Hippocampal formation (tissue), 2 donors: ENCODE measurements at regions not wholly inside any gene's neighbourhood (a gene's known extent, or its start where the extent isn't known, plus 50 kb on each side); places are given as distances from the start of the nearest gene placed in this dataset.

Experiments used
- DNase-seq, 2 donors: peaks; one replicate each; lab custom pipeline; 2025; lab: John Stamatoyannopoulos, UW

DNA sequence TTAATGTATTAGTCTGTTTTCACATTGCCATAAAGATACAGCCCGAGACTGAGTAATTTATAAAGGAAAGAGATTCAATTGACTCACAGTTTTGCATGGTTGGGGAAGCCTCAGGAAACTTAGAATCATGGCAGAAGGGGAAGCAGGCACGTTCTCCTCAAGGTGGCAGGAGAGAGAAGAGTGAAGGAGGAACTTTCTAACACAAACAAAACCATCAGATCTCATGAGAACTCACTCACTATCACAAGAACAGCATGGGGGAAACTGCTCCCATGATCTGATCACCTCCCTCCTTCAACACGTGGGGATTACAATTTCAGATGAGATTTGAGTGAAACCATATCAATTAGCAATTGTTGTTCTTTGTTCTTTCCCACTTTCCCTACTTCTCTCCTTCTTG lies 689.0 kb upstream of the SLITRK1 start:
- DNase-seq: no peak

DNA sequence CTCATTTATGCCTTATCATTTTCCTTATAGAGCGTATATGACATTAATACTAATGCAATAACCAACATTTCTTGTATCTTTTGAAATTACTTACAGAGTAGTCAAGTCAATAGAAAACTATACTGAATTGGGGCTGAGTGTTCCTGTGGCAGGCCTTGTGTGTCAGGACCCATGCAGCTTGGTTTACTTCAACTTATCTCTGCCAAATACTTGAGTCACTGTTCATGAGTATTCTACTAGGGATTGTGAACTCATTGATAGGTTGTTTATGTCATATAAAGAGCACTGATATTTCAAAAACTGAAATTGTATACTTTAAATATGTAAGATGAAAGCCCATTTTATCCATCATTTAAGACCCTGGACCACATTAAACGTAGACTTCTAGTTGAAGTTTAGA lies 688.6 kb upstream of the SLITRK1 start:
- DNase-seq: no peak

DNA sequence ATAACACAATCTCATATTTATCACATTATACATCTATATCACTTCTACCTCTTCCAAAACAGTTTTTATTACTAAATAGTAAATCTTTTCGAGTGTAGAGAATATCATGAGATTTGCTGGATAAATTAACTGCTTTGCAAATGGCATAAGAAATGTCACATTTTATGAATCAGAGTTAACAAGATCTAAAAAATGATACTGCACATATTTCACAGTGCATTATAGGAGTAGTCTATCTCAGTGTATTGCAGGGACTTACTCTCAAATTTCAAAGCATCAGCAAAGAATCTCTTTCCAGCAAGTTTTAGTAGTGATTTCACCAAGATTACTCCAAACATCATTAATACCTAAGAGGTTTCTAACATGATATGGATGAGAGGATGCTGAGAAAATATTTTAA lies 687.1 kb upstream of the SLITRK1 start:
- no peak for DNase-seq

DNA sequence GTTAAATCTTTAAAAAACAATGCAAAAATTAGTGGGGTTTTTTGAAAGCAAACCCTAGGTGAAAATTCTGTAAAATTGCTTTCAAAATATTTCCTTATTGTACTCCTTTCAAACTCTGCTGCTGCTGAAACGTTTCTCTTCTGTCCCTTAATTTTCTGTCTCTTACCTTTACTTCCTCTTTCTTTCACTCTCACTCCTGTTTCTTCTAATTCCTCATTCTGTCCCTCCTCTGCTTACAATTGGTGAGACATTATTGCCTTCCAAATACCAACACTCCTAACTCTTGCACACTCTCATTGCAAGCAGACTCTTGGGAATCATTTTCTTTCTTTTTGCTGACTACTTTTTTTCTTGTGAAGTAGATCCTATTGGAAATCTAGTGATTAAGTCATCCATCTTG lies 685.6 kb upstream of the SLITRK1 start:
- DNase-seq: no peak

DNA sequence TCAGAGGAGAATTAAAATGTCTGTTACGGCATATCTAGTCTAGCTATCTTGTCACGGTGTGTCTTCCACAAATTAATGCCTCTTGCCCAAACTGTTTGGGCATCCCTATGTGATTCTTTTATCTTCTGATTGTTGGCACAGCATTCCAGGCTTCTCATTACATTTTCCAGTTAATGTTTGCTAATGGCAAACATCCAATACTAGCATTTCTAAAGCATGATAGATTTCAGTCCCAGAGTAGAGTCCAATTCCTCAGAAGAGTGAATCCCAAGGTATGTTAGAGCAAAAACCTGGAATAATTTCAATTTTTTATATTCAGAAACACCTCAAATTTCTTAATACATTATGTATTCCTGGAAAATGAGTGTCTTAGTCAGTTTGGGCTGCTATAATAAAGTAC lies 684.5 kb upstream of the SLITRK1 start:
- no peak for DNase-seq

DNA sequence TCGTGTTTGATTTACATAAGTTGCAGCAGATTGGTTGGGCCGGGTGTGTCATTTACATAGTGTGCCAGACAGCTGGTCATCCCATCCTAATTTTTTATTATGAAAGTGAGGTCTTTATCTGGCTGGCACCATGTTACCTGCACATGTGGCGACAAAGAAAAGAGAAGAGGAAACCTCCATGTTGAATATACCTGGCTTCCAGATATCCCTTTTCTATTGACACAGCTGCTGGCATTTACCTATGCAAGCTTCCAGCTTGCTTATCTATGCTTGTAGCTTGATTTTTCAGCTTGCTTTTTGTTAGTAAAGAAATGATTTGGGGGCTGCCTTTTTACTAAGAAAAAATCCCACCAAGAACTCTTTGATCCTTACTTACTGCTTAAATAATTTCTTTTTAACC lies 681.3 kb upstream of the SLITRK1 start:
- DNase-seq: no peak

DNA sequence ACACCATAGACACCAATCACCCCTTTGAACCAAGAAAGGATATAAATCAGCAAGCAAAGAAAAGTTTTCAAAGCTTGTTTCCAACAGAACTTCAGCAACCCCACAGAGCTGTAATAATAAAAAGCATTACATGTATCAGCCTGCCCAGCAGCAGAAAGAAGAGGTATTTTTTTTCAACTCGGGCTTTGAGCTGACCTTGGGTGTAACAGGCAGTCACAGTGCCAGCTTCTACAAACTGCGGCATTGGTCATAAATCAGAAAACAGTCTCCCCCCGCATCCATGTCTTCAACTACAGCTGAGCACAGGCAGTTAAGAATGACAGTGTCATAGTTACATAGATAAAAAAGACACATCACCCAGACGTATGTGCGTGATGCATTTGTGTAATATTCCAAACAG lies 671.0 kb upstream of the SLITRK1 start:
- no peak for DNase-seq

DNA sequence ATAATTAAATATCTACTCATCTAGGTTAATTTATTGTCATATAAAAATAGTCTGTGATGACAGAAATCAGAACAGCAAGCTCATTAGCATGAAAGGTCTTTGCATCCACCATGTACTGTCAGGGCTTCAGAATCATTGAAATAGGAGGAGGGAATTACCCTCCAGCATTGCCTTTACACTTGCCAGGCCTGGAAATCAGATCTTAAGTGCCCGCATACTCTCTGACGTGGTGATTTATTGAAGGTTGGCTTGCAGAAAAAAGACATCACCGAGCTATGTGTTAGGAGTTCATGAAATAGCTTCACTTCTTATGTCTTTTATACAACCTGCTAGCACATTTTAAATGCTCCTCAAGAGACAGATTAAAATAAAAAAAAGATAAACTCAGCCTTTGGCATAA lies 661.7 kb upstream of the SLITRK1 start:
- DNase-seq: no peak

DNA sequence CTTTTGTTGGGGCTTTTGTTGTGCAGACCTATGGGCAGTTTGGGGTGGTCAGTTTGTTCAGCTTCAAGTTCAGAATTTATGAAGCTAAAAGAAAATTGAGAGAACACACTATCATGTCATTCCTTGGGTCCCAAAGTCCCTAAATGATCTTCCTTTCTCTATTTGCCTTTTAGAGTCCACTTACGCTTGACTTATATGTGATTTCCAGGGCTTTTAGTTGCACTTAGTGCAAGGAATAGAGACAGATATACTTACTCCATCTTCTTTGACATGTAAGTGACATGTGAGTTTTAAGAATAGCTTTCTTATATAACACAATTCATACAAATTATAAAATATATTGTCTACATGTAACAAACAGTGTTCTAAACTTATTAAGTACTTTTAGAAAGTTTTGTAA lies 660.1 kb upstream of the SLITRK1 start:
- DNase-seq: no peak

DNA sequence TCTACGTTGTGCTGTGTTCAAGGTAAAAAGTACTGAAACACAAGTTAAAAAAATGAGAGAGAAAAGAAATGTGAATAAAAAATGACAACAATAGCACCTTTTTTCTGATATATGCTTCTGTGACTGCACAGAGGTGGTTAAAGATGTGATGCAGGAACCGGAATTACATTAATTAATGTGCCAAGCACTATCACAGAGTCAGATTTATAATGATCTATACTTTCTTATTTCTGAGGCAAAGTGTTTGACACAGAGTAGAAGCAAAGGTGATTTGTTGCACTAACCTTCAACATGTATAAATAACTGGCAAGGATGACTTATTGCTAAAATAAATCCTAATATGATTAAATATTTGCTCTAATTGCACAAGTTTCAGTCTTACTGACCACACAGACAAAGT lies 654.6 kb upstream of the SLITRK1 start:
- no peak for DNase-seq

DNA sequence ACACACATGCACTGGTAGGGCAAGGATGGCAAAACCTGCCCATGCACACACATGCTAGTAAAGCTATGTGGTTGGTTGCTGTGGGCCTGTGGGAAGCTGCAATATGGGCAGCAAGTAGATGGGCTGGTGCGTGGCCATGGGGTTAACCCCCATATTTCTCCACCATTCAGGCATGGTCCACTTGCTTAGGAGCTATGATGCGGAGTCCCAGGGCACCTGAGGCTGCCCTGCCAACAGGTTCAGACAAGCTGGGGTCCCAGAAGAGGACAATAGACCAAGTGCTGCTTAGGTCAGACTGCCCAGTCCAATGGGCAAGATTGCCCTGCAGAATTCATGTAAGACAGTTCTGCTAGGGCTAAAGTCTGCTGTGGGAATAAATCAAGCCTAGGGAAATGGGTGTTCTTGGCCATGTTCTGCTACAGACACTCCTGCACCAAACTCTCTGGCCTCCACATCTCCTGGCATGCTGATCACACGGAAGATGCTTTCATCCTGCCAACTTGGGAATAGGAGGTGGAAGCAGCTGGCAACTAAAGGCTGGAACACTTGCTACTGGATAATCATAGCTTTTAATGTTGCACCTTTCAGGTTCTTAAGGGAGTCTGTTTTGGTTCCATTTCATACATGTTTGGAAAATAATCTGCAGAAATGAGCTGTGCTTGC lies 646.3 kb upstream of the SLITRK1 start:
- DNase-seq: peak in 1 of 2 donors; percentile 10

DNA sequence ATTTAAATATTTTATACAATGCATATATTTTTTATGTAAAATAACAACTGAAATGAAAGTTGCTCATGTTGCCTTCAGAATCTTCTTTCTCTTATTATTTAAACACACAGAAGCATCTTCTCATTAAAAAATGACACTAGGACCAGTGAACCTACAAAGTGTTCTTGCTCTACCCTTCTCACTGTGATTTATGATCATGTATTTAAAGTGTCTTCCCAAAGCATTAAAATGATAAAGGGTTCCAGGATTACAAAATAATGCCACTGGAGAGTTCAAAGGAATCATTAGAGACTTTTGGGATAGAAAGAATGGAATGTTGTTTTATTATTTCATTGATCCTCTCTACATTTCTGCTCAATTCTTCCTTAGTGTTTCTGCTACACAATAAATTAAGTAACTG lies 643.6 kb upstream of the SLITRK1 start:
- no peak for DNase-seq

DNA sequence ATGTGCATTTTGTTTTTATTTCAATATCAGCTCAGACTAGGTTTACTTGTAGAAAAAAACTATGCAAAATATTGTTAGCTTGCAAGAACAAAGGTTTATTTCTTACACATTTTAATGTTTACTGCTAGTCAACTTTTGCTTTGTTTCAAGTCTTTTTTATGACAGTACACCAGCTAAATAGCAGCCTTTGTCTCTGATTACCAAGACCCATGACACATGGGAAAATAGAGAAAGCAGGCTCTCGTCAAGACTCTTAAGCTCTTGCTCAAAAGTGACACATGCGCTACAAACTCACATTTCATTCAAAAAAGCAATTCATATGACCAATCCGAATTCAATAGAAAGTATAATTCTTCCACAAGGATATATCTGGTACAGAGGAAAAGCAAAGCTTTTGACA lies 642.3 kb upstream of the SLITRK1 start:
- no peak for DNase-seq

DNA sequence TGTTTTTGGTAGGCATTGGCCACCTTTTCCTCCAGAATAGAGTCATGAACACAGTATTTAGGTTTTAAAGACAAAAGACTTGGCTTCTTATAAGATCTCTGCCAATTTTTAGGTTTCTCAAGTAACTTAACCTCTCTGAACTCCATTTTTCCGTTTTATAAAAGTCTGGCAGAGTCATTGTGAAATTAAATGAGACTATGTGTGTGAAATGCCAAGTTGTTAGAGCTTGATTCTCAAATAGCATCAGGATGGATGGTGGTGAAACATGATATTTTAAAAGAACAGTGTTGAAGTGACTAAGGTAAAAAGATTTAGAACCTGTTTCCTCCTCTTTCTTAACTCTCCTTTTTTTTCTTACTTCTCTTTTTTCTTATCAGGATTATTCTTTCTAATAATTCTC lies 617.7 kb upstream of the SLITRK1 start:
- DNase-seq: no peak

DNA sequence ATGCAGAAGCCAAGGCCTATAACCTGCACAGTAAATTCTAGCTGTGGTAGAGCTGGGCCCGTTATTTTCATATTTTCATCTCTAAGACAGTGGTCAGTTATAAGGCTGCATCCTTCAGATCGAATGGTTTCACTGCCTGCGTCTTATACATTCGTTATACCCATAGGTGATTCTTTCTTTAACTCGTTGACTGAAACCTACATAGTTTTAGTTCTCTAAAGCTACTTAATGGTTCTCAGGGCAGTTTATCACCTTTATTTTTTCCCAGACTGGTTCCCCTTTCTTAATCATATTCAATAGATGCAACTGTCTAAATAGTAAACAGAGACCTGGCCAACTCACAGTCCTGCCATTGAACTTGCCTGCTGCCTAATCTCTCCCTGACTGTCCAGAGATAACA lies 615.3 kb upstream of the SLITRK1 start:
- DNase-seq: no peak

DNA sequence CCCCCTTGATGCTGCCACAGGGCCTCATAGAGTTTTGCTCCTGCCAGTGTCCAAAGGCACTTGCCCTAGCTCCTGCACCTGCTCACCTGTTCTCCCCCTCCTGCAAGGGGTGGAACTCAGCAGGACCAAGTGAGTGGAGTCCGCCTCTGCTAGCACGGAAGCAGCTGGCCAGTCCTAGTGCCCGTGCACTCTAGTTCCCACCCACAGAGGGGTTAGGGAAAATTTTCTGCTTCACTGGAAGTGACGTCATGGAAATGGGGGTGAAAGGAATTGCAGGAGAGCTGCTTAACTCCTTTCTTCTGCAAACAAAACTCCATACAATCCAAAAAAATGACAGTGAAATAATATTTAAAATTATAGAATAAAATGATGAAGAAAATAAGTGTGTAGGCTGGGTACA lies 609.7 kb upstream of the SLITRK1 start:
- no peak for DNase-seq

DNA sequence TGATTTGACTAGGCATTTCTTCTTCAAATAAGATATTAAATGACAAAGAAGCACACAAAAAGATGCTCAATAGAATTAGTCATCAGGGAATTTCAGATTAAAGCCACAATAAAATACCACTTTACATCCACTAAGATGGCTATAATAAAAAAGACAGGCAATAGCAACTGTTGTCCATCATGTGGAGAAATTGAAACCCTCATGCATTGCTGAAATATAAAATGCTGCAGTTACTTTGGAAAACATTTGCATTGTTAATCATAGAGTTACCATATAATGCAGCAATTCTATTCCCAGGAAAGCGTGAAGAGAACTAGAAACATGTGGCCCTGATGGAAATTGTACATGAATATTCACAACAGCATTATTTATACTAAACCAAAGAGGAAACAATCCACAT lies 605.5 kb upstream of the SLITRK1 start:
- no peak for DNase-seq

DNA sequence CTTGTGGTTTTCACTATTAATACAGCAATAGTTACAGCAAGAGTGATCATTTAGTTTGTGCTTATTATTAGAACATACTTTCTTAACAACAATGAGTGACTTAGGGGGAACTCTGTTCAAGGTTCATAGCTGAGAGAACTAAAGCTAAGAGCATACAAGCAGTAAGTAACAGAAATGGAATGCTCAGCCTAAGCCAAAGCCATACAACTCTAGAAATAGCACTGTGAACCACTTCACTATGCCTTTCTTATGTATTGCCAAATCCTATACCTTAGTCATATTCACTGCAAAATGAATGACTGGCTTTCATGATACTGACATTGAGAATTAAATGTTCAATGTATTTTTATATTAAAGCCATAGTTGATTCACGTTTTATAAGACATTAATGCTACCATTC lies 599.7 kb upstream of the SLITRK1 start:
- no peak for DNase-seq

DNA sequence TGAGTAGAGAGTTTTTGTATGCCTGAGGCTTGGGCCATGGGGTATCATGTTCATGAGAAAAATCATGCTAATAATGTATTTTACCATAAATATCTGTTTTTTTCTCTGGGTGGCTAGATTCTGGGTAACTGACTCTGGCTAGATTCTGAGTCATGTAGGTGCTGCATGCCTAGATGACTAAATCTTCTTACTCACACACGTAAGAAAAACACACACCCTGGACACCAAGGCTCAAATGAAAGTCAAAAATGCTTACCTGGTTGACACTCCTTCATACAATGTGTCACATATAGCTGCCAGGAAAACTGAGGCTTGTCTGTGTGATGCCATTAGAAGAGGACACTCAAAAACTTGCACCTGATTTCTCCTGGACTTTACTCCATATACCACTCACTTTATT lies 597.4 kb upstream of the SLITRK1 start:
- no peak for DNase-seq

DNA sequence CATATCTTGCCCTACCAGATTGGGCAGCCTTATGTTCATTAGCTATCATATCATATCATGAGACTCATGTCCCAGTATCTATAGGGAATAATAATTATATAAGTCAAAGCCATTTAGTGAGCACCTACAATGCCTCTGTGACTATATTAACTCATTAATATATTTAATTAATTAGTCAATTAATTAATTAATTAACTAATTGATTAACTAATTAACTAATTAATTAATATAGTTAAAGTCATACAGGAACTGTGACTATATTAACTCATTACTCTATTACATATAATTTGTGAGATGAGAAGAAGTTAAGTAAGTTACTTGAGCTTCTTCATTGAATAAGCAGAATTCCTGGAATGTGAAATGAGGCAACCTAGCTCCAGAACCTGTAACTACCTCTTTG lies 588.3 kb upstream of the SLITRK1 start:
- no peak for DNase-seq

DNA sequence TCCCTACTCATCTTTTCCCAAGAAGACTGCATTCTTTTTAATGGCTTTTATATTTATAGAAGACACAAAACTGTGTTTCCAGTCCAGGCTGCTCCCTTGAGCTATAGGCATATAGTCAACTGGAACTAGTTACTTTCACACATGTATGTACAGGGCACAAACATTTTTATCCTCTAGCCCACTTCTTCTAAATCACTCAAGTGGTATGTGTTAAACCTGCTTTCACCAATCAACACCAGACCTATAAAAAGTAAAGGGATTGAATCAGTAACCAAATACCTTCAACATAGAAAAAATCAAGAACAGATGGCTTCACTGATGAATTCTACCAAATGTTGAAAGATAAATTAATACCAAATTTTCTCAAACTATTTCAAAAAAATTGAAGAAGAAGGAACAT lies 584.2 kb upstream of the SLITRK1 start:
- no peak for DNase-seq

DNA sequence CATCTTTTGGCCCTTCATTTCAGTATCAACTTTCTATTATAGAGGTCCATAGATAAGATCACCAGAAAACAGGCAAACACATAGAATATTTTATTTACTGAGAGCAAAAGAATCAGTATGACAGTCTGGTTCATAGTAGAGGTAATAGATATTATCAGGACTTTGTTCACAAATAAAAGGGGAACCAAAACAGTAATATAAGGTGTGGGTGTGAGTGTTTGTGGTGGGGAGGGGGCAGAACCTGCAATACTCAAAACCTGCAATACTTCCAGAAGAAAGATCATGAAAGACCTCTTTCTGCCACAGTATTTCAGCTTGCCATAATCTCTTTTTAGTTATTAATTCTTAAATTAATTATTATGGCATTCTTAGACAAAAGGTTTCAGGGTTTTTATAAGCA lies 578.7 kb upstream of the SLITRK1 start:
- no peak for DNase-seq

DNA sequence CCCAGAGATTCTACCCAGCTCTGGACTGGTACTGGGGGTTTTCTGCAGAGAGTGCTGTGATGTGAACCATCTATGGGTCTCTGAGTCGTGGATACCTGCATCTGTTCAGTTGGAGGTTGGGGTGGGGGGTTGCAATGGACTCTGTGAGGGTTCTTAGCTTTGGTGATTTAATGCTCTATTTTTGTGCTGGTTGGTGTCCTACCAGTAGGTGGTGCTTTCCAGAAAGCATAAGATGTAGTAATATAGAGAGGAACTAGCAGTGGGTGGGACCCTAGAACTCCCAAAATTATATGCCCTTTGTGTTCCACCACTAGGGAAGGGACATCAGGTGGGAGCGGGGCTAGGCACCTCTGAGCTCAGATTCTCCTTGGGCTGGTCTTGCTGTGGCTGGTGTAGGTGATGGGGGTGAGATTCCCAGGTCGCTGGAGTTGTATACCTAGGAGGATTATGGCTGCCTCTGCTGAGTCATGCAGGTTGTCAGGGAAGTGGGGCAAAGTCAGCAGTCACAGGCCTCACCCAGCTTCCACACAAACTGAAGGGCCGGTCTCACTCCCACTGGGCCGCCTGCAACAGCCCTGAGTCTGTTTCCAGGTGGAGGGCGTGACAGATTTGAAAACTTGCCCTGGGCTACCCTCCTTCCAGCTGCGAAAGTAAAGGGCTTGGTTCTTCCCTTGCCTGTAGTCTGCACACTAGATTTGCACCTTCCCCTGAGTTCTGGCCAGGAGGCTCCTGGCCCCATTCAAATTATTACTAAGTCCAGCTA lies 573.0 kb upstream of the SLITRK1 start:
- no peak for DNase-seq

DNA sequence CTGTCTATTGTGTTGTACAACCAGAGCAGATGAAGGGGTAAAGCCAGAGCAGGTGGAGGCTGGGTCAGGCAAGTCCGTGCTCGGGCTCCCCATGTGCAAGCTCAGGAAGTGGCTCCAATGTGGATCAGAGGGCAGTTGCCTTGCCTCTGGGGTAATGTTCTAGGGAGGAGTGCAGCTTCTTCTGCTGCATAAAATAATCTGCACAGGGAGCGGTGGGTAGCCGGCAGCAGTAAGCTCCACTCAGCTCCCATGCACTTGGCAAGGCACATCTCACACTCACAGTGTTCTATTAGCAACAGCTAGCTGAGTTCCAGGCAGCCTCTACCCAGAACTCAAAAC lies 565.3 kb upstream of the SLITRK1 start:
- no peak for DNase-seq
